ENCODE measurements at regions not wholly inside any gene's neighbourhood (a gene's known extent, or its start where the extent isn't known, plus 50 kb on each side); places are given as distances from the start of the nearest gene placed in this dataset.

DNA sequence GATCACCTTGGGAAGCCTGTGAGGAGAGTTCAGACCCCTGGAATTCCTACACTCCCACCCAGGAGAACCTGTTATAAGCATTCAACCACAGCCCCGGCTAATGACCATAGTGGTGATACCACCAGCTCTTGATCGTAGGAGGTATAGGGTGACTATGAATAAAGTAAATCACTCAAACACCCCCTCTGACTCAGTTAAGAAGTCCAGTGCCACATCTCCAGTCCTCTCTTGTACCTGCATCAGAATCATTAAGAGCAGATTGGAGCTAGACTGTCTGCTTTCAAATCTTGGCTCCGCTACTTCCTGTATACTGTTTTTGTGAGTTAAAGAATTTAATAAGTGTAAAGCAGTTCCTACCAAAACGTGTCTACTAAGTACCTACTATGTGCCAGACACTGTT lies 565.1 kb upstream of the DIPK2B start:
- DNase-seq: no peak

DNA sequence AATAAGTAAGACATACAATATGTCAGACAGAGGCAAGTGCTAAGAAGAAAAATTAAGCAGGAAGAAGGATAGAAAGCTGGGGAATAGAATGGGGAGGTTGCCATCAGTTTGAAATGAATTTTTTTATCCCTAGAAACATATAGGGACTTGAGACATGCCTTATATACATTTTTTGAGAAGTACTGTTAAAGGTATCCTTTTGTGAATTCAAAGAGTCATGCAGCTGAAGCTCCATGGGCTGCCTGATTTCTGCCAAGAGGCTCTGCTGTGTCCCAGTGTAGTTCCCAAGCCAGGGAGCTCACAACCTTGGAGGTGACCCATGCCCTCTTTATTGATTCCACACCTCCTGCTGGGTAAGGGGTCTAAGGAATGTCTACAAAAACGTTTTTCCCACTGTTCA lies 564.6 kb upstream of the DIPK2B start:
- DNase-seq: no peak

DNA sequence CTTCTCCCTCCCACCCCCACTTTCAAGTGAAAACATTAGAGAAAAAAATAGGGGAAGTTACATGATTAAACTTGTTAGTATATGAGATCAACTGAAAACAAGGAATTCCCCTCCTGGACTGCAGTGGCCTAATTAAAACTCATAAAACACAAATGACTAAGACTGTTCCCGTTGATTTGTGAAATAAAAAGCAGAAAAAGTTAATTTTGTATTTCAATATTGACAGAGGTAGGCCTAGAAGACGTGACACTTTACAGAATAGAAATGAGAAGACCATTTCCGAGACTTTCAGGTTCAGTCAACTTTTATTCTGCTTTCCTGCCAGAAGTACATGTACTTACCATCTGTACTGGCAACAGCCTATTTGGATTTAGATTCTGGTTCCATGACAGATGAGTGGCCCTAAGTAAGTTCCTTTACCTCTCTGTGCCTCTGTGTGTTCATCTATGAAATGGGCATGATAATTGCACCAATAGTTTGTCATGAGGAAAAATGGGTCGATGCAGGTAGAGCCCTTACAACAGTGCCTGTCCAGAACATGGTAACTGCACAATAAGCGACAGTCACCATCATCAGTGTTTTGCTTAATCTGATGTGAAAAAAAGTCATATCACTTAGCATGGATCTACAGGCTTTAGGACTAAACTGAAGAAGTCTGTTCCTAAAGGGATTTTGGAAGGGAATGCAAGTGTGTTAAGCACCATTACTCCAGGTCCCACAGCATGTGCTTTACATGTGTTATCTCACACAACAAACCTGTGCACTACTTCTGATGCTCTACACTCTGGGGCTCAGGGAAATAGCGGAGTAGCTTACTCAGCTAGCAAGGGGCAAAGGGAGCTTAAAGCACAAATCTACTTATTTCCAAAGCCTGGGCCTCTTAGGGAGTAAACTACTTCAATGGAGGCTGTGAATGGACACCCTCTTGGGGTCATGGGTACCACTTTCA lies 562.3 kb upstream of the DIPK2B start:
- no peak for DNase-seq

DNA sequence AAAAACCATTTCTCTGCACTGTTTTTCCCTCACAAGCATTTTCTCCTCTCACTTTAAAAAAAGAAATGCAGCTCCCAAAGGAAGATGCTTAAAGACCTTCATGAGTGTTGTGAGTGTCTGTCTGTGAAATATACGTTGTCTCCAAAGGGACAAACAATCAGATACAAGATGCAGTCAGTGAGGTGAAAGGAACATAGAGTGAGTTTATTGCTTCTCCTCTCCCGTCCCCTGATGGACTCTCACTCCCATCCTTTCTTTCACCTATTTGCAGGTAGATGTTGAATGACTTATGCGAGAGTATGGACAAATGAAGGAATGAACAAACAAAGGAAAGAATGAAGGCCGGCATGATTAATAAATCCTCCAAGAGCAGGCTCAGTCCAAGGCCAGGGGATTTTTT lies 561.2 kb upstream of the DIPK2B start:
- DNase-seq: no peak

DNA sequence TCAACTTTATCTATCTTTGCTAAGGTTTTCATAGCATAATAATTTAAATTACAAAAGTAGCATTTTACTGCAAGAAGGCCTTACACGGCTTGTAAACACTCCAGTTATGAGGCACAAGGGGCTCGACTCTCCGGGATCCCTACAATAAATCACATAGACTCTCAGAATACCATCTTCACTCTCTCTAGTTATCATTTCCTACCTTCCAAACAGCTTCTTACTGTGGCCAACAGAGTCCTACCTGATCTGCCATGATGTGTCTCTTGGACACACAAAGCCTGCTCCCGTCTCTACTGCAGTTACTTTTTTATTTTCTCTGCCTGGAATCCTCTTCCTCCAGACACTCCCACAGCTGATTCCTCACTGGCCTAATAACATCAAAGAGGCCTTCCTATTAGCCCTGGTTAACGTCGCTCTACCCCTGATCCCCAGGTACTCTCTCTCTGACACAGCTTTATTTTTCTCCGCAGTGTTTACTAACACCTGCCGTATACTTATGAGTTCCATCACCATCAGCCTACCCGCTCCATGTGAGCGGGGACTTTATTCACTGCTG lies 559.6 kb upstream of the DIPK2B start:
- DNase-seq: no peak

DNA sequence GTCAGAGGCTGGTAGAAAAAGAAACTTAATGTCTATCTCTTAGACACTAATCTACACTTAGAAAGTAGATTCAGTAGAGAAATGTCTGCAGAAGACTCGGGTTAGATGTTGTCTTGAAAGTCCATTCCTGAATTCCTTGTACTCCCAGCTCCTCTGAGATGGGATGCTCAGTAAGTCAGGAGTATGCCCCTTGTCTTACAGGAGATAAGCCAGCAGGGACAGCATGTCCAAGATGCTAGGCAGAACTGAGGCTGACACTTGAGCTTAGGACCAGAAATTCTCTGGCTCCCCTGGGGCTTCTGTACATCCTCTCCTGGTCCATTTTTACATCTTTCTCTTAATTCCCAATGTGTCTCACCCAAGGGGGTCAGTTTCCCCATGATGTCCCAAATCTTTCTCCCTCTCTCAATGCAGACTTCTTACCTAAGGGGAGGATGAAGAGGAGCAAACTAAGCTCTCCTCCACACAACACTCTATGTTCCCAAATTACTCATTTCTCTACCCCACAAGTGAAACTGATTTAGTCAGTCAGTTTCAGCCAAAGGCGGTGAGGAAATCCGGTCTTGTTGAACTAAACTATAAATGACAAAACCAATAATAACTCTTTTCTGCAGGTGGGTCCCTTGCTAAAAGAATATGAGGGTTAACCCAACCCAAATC lies 558.2 kb upstream of the DIPK2B start:
- DNase-seq: no peak

DNA sequence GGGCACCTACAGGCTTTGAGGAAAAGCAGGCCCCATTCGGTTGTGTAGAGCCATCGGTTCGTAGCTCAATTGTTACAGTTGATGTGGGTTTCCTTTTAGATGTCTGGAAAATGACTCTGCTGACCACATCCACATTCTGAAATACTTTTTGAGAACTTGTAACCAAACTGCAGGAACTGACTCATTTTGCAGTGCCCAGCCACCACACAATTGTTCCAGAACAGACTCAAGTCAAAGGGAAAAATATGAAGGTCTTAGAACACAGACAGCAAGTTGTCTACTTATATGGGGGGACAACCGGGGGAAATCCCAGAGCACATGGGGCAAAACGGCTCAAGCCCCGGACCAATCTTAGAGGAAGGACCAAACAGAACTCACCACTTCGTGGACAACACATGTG lies 557.6 kb upstream of the DIPK2B start:
- DNase-seq: peak; percentile 27

DNA sequence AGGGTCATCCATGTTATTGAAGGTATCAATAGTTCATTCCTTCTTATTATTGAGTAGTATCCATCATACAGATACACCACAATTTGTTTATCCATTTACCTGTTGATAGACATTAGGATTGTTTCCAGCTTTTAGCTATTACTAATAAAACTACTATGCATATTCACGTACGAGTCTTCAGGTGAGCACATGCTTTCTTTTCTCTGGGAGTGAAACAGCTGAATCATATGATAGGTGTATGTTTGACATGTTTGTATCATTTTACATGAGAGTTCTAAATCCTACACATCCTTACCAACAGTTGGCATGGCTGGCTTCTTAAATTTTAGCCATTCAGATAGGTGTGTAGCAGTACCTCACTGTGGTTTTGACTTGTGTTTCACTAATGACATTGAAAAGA lies 556.6 kb upstream of the DIPK2B start:
- DNase-seq: no peak

DNA sequence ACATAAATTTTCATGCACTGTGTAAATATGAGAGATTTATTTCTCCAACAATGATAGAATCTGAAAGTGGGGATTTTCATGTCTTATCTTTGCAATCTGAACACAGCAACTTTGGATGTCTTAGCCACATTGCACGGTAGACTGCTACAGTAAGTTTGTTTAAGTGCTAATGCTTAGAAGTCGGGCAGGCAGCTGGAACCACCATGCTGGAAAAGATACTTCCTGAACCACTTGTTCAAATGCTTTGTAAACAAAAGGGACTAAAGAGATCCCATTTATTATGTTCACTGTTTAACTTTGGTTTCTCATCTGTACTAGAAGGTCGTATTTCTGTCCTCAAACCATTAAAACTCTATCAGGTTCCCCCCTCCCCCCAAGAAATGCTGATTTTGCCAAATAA lies 555.9 kb upstream of the DIPK2B start:
- no peak for DNase-seq

DNA sequence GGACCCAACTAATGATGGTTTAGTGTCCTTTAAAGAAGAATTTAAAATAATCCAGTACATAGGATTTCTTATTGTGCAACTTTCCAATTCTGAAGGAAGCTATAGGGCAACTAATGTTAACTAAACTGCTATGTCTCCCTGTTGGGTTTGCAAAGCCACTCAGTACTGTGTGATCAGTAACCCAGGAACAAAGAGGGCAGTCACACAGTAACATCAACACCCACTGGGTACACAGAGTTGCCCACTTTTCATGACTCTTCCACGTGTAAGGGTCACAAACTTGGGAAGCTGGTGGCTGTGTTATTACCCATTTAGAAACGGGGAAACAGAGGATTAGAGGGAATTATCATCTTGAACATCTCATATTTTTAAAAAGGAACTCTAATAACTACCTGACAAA lies 555.0 kb upstream of the DIPK2B start:
- no peak for DNase-seq

DNA sequence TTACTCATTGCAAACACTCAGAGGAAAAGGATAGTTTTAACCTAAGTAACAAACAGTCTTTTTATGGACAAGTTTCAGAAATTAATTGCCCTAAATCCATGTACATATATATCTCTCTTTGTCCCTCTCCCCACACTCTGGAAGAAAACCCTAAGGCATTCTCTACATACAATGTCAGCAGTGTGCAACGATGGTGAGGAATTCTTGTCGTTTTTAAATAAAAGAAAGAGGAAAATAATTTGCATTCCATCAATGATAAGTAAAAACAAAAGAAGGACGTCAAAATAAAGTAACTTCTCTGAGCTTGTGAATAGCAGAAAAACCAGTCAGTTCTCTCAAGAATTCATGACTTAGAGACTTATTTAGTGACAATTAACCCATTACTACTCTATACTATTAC lies 550.5 kb upstream of the DIPK2B start:
- no peak for DNase-seq

DNA sequence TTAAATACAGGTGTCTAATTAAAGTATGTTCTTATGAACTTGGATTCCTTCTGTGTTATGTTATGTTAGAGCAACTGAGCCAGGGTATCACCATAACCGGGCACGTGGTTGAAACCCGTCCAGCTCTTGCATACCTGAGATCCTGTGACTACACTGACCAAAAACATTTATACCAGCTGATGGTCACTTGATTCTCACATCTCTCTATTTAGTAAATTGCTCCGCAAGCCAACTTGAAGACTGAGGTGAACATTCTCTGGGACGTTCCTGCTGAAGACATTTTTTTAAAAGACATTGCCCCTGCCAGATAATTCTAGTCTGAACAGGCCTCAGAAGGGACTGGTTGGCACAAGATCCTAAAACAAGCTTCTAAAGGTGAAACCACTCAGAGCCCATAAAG lies 550.0 kb upstream of the DIPK2B start:
- no peak for DNase-seq

DNA sequence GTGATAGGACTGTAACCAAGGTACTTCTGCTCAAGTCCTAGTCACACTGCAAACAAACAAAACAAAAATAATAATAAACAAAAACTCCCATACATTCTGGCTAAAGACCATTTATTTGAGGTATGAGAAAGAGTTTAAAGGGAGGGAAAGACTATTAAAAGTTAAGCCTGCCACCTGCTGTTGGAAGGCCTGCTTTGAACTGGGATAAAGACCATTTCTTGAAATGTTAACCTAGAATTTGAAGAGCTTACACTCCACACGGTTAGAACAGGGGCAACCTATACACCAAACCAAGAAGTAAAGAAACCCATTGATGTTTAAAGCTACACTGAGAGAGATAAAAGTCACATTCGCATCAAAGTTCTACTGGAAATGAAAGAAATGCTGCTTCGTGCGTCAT lies 548.7 kb upstream of the DIPK2B start:
- DNase-seq: no peak

DNA sequence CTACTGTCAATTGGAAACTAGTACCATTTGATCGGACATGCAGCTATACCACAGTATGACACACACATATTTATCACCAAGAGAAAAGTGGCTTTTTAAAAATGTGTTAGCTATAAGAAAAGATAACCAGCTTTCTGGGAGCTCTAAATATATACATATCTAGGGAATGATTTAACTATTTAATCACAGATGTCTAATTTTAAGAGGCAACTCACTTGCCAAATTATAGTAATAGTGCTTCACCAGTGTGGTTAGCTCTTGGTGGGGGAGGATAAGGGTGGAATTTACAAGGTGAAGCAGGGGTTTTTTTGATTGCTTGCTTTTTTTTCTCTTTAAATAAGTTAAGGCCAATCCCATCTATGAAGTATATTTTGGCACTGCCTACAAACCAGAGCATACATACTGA lies 547.7 kb upstream of the DIPK2B start:
- no peak for DNase-seq

DNA sequence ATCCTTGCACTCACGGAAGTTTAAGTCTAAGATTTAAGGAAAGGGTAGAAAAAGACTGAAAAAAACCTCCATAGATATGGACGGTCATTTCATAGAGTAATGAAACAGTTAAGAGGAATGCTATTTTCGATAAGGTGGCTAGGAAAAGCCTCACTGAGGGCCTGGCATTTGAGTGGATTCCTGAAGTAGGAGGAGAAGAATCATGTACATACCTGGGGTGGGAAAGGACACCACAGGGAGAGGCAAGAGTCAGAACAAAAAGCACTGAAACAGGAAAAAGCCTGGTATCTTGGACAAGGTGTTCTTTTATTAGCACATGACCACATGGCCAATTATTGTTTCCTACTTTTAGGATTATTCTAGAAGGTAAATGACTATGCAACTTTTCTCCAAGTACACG lies 547.2 kb upstream of the DIPK2B start:
- DNase-seq: no peak

DNA sequence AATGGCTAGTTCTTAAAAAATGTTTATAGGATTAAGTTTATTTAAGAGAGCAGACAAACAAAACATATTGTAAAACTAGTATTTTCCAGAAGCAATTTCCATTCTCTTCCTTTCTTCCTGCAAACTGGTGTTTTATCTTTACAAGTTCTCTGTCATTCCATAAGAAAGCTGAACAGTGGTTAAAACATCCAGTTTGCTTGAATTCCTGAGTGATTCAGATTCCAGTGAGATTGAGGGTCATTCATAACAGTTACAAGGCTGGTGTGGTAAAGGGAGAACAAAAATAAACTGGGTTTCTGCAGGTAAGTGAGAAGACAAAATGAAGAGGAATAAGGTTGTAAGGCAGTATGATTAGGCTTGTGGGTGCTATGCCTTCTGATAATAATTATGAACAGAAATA lies 544.8 kb upstream of the DIPK2B start:
- no peak for DNase-seq

DNA sequence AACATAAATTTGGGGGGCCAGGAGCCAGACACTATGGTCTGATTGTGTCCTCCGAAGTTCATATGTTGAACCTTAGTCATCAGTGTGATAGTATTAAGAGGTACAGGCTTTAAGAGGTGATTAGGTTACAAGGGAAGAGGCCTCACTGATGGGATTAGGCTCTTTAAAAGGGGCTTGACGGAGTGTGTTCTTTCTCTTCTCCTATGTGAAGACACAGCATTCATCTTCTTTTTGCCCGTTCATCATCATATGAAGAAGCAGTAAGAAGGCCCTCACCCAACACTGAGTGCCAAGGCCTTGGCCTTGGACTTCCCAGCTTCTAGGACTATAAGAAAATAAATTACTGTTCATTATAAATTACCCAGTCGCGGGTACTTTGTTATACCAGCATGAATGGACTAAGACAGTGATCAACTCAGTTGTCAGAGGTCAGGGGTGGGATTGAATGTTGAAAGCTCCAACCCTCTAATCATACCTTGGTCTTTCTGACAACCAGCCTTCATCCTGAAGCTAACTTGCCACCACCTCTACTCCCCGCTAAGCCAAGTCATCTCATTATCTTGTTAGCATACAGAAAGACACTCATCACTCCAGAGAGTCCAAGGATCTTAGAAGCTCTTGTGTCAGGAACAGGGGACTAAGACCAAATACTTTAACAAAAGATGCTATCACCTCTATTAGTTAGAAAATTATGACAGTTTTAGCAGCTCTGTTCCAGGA lies 543.4 kb upstream of the DIPK2B start:
- DNase-seq: no peak

DNA sequence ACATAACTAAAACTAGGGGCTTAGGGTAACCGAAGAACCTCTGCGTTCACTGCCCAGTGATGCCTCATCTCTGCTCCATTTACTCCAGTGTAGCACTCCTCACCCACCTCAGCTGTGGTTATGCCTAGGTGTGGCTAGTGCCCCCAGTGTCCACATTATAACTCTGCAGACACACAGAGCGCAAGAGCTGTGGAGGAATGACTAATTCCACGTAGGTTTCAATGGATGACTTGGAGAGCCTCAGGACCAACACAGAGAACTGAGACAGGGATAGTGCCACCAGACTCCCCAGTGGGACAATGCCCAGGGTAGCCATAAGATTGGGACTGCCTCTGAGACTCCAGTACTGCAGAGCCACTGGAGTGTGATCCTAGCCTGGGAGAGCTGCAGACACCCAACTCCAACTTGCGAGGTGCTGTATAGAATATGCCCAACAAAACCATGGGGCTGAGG lies 542.4 kb upstream of the DIPK2B start:
- DNase-seq: no peak

DNA sequence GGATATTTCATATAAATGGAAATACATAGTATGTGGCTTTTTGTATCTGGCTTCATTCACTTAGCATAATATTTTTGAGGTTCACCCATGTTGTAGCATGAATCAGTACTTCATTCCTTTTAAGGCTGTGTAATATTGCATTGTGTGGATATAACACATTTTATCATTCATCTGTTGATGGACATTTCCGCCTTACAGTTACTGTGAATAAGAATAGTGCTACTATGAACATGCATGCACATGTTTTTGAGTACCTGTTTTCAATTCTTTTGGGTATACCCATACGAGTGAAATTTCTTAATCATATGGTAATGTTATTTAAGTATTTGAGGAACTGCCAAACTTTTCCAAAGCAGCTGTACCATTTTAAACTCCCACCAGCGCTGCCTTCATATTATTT lies 539.6 kb upstream of the DIPK2B start:
- DNase-seq: no peak

DNA sequence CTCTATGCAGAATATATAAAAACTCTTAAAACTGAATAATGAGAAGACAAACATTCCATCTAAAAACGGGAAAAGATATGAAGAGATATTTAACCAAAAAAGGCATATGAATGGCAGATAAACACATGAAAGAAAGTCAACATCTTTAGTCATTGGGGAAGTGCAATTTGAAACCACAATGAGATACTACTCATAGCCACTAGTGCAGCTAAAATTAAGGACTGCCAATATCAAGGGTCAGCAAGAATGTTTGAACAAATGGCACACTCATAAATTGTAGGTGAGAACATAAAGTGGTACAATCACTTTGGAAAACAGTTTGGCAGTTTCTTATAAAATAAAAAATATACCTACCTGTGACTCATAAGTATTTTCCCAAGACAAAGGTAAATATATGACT lies 534.9 kb upstream of the DIPK2B start:
- no peak for DNase-seq

DNA sequence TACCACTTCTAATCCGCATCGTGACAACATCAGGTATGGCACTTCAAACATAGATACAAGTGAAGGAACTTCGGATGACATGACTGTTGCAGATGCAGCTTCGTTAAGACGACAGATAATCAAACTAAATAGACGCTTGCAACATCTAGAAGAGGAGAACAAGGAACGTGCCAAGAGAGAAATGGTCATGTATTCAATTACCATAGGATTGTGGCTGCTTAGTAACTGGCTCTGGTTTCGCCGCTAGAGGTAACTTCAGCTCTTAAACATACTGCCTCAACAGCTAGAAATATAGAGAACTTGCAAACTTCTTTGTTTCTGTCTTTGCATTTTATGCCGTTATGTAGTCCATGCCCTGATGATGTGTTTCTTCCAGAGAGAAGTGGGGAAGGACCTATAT lies 530.8 kb upstream of the DIPK2B start:
- DNase-seq: no peak

DNA sequence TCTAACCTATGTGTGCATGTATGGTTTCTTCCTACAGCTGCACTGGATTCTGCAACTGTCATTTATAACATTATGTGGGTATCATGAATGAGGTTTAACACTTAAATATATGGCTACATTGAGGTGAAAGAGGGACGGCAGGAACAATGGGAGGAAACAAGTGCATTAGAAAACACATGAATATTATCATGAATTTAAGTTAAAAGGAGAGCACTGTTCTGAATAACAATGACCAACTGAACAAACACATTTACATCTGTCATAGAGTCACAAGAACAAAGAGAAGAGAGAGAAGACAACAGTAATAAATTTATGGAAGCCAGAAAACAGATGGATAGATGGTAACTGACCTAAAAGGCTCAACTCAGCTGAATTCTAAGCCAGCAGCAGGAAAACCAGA lies 527.1 kb upstream of the DIPK2B start:
- DNase-seq: no peak

DNA sequence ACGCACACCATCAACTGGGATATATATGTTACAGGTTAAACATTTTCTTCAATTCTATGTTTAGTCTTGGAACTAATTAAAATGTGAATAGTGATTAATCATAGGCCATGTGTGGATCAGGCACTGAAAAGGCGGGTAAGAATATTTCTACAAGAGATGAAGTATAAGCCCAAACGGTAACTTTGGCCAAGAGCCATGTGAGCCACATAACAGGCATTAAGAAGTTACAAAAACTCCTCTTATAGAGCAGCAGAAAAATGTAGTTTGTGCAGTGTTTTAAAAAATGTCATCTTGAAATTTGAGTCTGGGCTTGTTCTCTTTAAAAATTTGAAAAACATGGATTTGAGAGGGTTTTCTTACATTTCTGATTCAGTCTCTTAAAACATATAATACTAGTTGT lies 521.8 kb upstream of the DIPK2B start:
- DNase-seq: no peak
